GM12878 (cell line): ENCODE measurements at regions not wholly inside any gene's neighbourhood (a gene's known extent, or its start where the extent isn't known, plus 50 kb on each side); places are given as distances from the start of the nearest gene placed in this dataset.

ENCODE experiments used
- ATAC-seq: fragments of 200-7000 bp; cut with Tn5 transposase; 3 replicates; pipeline ENCODE4 v1.9.1; 2020; ENCODE audit warnings: mild to moderate bottlenecking, moderate library complexity
- BruUV-seq: library from RNA; stranded (reverse); fragments of 400-500 nt; replicated peaks from 2 replicates; lab custom pipeline; 2021; lab: Mats Ljungman, UMichigan
- CTCF ChIA-PET: fragments of 300-600 bp; sonication (Branson Sonifier 250); formaldehyde crosslinking; extraction: SDS; loops from one replicate; lab custom pipeline; 2021; ENCODE audit warnings: inconsistent platforms; lab: Yijun Ruan, JAX
- POLR2A ChIA-PET: fragments of 350-600 bp; formaldehyde crosslinking; extraction: SDS; loops from one replicate; lab custom pipeline; 2021; ENCODE audit warnings: inconsistent platforms; lab: Charles Lee
- RAD21 ChIA-PET: fragments of 300-600 bp; sonication (Branson Sonifier 250); formaldehyde crosslinking; loops from one replicate; lab custom pipeline; 2023; ENCODE audit warnings: antibody characterized with exemption; ENCODE audit not compliant: unreplicated experiment; lab: Charles Lee
- SMC1A ChIA-PET: fragments of 300-600 bp; sonication (Branson Sonifier 250); formaldehyde crosslinking; loops from one replicate; lab custom pipeline; 2023; ENCODE audit not compliant: unreplicated experiment, uncharacterized antibody; lab: Charles Lee
- DNase-seq: peaks from one replicate; pipeline ENCODE4 v3.0.0-alpha.2; 2011; ENCODE audit warnings: low read depth, low spot score
- FAIRE-seq: peaks from 3 replicates; lab custom pipeline; 2011; peaks lifted over from hg19 to GRCh38; lab: Jason Lieb, UNC
- H2AFZ ChIP-seq: 2 replicates; pipeline ENCODE4 v1.6.0; 2011; ENCODE audit warnings: low read depth, low read length, control low read depth; ENCODE audit not compliant: control insufficient read depth
- H3K27ac ChIP-seq: 2 replicates; pipeline ENCODE4 v1.5.1; 2011; ENCODE audit warnings: control low read depth; ENCODE audit not compliant: control insufficient read depth, insufficient read depth
- H3K27me3 ChIP-seq, 2 experiments: replicated peaks in 1 of 2; 2 replicates each; pipeline versions ENCODE4 v1.6.0 to v1.6.1; 2011; ENCODE audit warnings: low read length in 1 of 2; ENCODE audit not compliant: control insufficient read depth in 2 of 2, insufficient read depth in 2 of 2
- H3K36me3 ChIP-seq, 2 experiments: 2 replicates each; pipeline ENCODE4 v1.5.1; 2011; ENCODE audit warnings: low read length in 1 of 2; ENCODE audit not compliant: control insufficient read depth in 2 of 2, insufficient read depth in 2 of 2
- H3K4me1 ChIP-seq: 2 replicates; pipeline ENCODE4 v1.6.1; 2011; ENCODE audit warnings: mild to moderate bottlenecking, low read length, moderate library complexity, mixed read lengths; ENCODE audit not compliant: control insufficient read depth, insufficient read depth
- H3K4me2 ChIP-seq: 2 replicates; pipeline ENCODE4 v1.6.0; 2011; ENCODE audit warnings: control low read depth; ENCODE audit not compliant: control insufficient read depth, insufficient read depth
- H3K4me3 ChIP-seq: fragments of 200-600 bp; sonication (generic); 2 replicates; pipeline ENCODE4 v1.5.1; 2016
- H3K79me2 ChIP-seq: 2 replicates; pipeline ENCODE4 v1.6.0; 2011; ENCODE audit warnings: low read length; ENCODE audit not compliant: control insufficient read depth, insufficient read depth
- H3K9ac ChIP-seq: 2 replicates; pipeline ENCODE4 v1.8.0; 2011; ENCODE audit warnings: low read length, control low read depth, mixed read lengths; ENCODE audit not compliant: control insufficient read depth, insufficient read depth
- H3K9me3 ChIP-seq: replicated peaks from 3 replicates; pipeline ENCODE4 v1.5.1; 2011; ENCODE audit warnings: mild to moderate bottlenecking, low read length; ENCODE audit not compliant: control insufficient read depth, insufficient read depth
- H4K20me1 ChIP-seq: 2 replicates; pipeline ENCODE4 v1.6.0; 2011; ENCODE audit not compliant: control insufficient read depth, insufficient read depth
- DPF2 ChIP-seq: fragments of 450-650 bp; IDR thresholded peaks from 2 replicates; pipeline ENCODE4 v1.6.1; 2017; ENCODE audit warnings: mild to moderate bottlenecking
- EGR1 ChIP-seq, 2 experiments: IDR thresholded peaks; 1 replicate in 1 of 2; 2 replicates in 1 of 2; pipeline ENCODE4 v1.6.1; 2011 to 2012; ENCODE audit warnings: low read depth in 2 of 2, low read length in 2 of 2, borderline replicate concordance in 1 of 2, mild to moderate bottlenecking in 1 of 2, moderate library complexity in 1 of 2
- GABPA ChIP-seq: IDR thresholded peaks from 2 replicates; pipeline ENCODE4 v1.6.1; 2014; ENCODE audit warnings: antibody characterized with exemption, low read depth, mild to moderate bottlenecking, inconsistent platforms
- HDAC6 ChIP-seq: fragments of 200-600 bp; sonication (generic); IDR thresholded peaks from one replicate; pipeline ENCODE4 v1.8.0; 2017; ENCODE audit warnings: antibody characterized with exemption; ENCODE audit not compliant: unreplicated experiment
- KDM1A ChIP-seq: fragments of 200-600 bp; sonication (generic); IDR thresholded peaks from 2 replicates; pipeline ENCODE4 v1.6.1; 2016; ENCODE audit warnings: borderline replicate concordance
- MEF2B ChIP-seq: fragments of 450-650 bp; IDR thresholded peaks from 2 replicates; pipeline ENCODE4 v1.6.1; 2018; ENCODE audit warnings: mild to moderate bottlenecking, moderate library complexity; ENCODE audit not compliant: partially characterized antibody, poor library complexity, severe bottlenecking
- MYC ChIP-seq: IDR thresholded peaks from 2 replicates; pipeline ENCODE4 v1.6.1; 2011; ENCODE audit warnings: mild to moderate bottlenecking, low read length, moderate library complexity, inconsistent platforms; ENCODE audit not compliant: insufficient read depth, insufficient replicate concordance, insufficient read length, severe bottlenecking
- NFYB ChIP-seq: IDR thresholded peaks from 2 replicates; pipeline ENCODE4 v1.6.1; 2011; ENCODE audit warnings: low read depth, mild to moderate bottlenecking, low read length, improper control_type of control experiment, moderate library complexity; ENCODE audit not compliant: insufficient read depth
- NRF1 ChIP-seq: conservative IDR thresholded peaks from 2 replicates; pipeline ENCODE4 v1.6.1; 2011; ENCODE audit warnings: mild to moderate bottlenecking, low read depth, low read length, improper control_type of control experiment
- STAT3 ChIP-seq: IDR thresholded peaks from 2 replicates; pipeline ENCODE4 v1.6.1; 2011; ENCODE audit warnings: low read depth, low read length, improper control_type of control experiment
- TBL1XR1 ChIP-seq: IDR thresholded peaks from 2 replicates; pipeline ENCODE4 v1.6.1; 2012; ENCODE audit warnings: low read depth, low read length, improper control_type of control experiment
- WGBS: methylation state at CpG from one replicate; pipeline ENCODE4 v1.1.6; 2016; ENCODE audit warnings: low lambda C conversion rate; ENCODE audit not compliant: insufficient replicate concordance, insufficient coverage; ENCODE audit errors: missing lambda C conversion rate; 5-methylcytosine and 5-hydroxymethylcytosine counted together
- in situ Hi-C: fragments of 300-500 bp; cut with MboI; formaldehyde crosslinking; loops from 9 replicates; pipeline ENCODE4 v1.14.3; 2018; ENCODE audit warnings: mixed read lengths
- intact Hi-C: fragments of 100-400 bp; cut with micrococcal nuclease; formaldehyde crosslinking; loops from one replicate; pipeline ENCODE4 v1.14.2; 2022; ENCODE audit not compliant: unreplicated experiment
- TF ChIP-seq, protein P1 (sequence below): fragments of 450-650 bp; IDR thresholded peaks from 2 replicates; pipeline ENCODE4 v1.6.1; 2016; ENCODE audit warnings: mild to moderate bottlenecking, moderate library complexity, borderline replicate concordance
- TF ChIP-seq, protein P2 (sequence below): fragments of 450-650 bp; IDR thresholded peaks from 2 replicates; pipeline ENCODE4 v1.6.1; 2018; ENCODE audit warnings: mild to moderate bottlenecking, low read depth, moderate library complexity; ENCODE audit not compliant: partially characterized antibody
- TF ChIP-seq, protein P3 (sequence below): fragments of 450-650 bp; IDR thresholded peaks from 2 replicates; pipeline ENCODE4 v1.6.1; 2017; ENCODE audit warnings: antibody characterized with exemption, mild to moderate bottlenecking, moderate library complexity

- SMC1A ChIA-PET, result no interaction called here
- in situ Hi-C loops, result no loop called here
- WGBS, result 2% methylated on average over 14 of the region's 14 CpGs
Measured at GRCh38 chr16:55010492-55011160, 80.0 kb downstream of the IRX5 start.

More at GRCh38 chr16:55010492-55011160, 80.0 kb downstream of the IRX5 start:
- TF ChIP-seq DPF2, result no peak
- TF ChIP-seq KDM1A, result no peak
- no peak for TF ChIP-seq MEF2B
- no peak for TF ChIP-seq GABPA
- no peak for TF ChIP-seq NRF1
- TF ChIP-seq TBL1XR1, result no peak
- TF ChIP-seq HDAC6, result no peak
- TF ChIP-seq, protein P1, sequence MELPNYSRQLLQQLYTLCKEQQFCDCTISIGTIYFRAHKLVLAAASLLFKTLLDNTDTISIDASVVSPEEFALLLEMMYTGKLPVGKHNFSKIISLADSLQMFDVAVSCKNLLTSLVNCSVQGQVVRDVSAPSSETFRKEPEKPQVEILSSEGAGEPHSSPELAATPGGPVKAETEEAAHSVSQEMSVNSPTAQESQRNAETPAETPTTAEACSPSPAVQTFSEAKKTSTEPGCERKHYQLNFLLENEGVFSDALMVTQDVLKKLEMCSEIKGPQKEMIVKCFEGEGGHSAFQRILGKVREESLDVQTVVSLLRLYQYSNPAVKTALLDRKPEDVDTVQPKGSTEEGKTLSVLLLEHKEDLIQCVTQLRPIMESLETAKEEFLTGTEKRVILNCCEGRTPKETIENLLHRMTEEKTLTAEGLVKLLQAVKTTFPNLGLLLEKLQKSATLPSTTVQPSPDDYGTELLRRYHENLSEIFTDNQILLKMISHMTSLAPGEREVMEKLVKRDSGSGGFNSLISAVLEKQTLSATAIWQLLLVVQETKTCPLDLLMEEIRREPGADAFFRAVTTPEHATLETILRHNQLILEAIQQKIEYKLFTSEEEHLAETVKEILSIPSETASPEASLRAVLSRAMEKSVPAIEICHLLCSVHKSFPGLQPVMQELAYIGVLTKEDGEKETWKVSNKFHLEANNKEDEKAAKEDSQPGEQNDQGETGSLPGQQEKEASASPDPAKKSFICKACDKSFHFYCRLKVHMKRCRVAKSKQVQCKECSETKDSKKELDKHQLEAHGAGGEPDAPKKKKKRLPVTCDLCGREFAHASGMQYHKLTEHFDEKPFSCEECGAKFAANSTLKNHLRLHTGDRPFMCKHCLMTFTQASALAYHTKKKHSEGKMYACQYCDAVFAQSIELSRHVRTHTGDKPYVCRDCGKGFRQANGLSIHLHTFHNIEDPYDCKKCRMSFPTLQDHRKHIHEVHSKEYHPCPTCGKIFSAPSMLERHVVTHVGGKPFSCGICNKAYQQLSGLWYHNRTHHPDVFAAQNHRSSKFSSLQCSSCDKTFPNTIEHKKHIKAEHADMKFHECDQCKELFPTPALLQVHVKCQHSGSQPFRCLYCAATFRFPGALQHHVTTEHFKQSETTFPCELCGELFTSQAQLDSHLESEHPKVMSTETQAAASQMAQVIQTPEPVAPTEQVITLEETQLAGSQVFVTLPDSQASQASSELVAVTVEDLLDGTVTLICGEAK, result no peak
- no peak for TF ChIP-seq EGR1 (IDR thresholded peaks at IDR 0.05; ENCODE audit: borderline replicate concordance in 1 of 2, low read depth in 2 of 2, low read length in 2 of 2)
- no peak for TF ChIP-seq NFYB
- TF ChIP-seq, protein P2, sequence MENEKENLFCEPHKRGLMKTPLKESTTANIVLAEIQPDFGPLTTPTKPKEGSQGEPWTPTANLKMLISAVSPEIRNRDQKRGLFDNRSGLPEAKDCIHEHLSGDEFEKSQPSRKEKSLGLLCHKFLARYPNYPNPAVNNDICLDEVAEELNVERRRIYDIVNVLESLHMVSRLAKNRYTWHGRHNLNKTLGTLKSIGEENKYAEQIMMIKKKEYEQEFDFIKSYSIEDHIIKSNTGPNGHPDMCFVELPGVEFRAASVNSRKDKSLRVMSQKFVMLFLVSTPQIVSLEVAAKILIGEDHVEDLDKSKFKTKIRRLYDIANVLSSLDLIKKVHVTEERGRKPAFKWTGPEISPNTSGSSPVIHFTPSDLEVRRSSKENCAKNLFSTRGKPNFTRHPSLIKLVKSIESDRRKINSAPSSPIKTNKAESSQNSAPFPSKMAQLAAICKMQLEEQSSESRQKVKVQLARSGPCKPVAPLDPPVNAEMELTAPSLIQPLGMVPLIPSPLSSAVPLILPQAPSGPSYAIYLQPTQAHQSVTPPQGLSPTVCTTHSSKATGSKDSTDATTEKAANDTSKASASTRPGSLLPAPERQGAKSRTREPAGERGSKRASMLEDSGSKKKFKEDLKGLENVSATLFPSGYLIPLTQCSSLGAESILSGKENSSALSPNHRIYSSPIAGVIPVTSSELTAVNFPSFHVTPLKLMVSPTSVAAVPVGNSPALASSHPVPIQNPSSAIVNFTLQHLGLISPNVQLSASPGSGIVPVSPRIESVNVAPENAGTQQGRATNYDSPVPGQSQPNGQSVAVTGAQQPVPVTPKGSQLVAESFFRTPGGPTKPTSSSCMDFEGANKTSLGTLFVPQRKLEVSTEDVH, result no peak
- no peak for TF ChIP-seq STAT3
- TF ChIP-seq MYC, result no peak
- TF ChIP-seq, protein P3, sequence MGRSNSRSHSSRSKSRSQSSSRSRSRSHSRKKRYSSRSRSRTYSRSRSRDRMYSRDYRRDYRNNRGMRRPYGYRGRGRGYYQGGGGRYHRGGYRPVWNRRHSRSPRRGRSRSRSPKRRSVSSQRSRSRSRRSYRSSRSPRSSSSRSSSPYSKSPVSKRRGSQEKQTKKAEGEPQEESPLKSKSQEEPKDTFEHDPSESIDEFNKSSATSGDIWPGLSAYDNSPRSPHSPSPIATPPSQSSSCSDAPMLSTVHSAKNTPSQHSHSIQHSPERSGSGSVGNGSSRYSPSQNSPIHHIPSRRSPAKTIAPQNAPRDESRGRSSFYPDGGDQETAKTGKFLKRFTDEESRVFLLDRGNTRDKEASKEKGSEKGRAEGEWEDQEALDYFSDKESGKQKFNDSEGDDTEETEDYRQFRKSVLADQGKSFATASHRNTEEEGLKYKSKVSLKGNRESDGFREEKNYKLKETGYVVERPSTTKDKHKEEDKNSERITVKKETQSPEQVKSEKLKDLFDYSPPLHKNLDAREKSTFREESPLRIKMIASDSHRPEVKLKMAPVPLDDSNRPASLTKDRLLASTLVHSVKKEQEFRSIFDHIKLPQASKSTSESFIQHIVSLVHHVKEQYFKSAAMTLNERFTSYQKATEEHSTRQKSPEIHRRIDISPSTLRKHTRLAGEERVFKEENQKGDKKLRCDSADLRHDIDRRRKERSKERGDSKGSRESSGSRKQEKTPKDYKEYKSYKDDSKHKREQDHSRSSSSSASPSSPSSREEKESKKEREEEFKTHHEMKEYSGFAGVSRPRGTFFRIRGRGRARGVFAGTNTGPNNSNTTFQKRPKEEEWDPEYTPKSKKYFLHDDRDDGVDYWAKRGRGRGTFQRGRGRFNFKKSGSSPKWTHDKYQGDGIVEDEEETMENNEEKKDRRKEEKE, result no peak
- Histone ChIP-seq H2AFZ (no peak overlapping the region), H3K4me2 (no peak overlapping the region), H3K9me3 (no peaks in the 10 kb centered on the region), H3K4me1 (no peaks in the 10 kb centered on the region), H3K9ac (no peak overlapping the region), H3K79me2 (no peaks in the 10 kb centered on the region), H3K27me3 (no peaks in the 10 kb centered on the region), H3K27ac (no peak overlapping the region), H3K36me3 (no peaks in the 10 kb centered on the region), H3K4me3 (no peak overlapping the region), H4K20me1 (no peaks in the 10 kb centered on the region)
- FAIRE-seq (no peak), DNase-seq (no peak), ATAC-seq (no peak)
- POLR2A ChIA-PET, result no interaction called here
- CTCF ChIA-PET, result no interaction called here
- intact Hi-C loops, result no loop called here
- RAD21 ChIA-PET, result no interaction called here
- BruUV-seq, result no TSS peak
